ENCODE measurements at regions not wholly inside any gene's neighbourhood (a gene's known extent, or its start where the extent isn't known, plus 50 kb on each side); places are given as distances from the start of the nearest gene placed in this dataset.

GRCh38 chr2:129329574-129329973 is 649.9 kb upstream of the RAB6C start:
- TF ChIP-seq CTCF (IDR thresholded peaks at IDR 0.05): no peak
- TF ChIP-seq POLR2A (IDR thresholded peaks at IDR 0.05): no peak
- no peak for TF ChIP-seq EP300 (IDR thresholded peaks at IDR 0.05)
